Testis (tissue), 2 donors: ENCODE measurements at regions not wholly inside any gene's neighbourhood (a gene's known extent, or its start where the extent isn't known, plus 50 kb on each side); places are given as distances from the start of the nearest gene placed in this dataset.

Source experiments
- CTCF ChIP-seq, 3 experiments: fragments of 450-650 bp in 2 of 3; fragments of 200-600 bp in 1 of 3; sonication (generic) in 1 of 3; IDR thresholded peaks; one replicate each; pipeline ENCODE4 v1.5.1; 2016 to 2019; ENCODE audit warnings: antibody characterized with exemption in 3 of 3, mild to moderate bottlenecking in 2 of 3, moderate library complexity in 1 of 3
- POLR2A ChIP-seq: fragments of 450-650 bp; IDR thresholded peaks from one replicate; pipeline ENCODE4 v1.6.1; 2017; ENCODE audit warnings: antibody characterized with exemption, mild to moderate bottlenecking, moderate library complexity

- no peak for TF ChIP-seq CTCF (IDR thresholded peaks at IDR 0.05)
- TF ChIP-seq POLR2A: no peak
Observed at GRCh38 chr20:56875803-56876202, 246.7 kb downstream of the TFAP2C start.
